ENCODE measurements at regions not wholly inside any gene's neighbourhood (a gene's known extent, or its start where the extent isn't known, plus 50 kb on each side); places are given as distances from the start of the nearest gene placed in this dataset.

DNA sequence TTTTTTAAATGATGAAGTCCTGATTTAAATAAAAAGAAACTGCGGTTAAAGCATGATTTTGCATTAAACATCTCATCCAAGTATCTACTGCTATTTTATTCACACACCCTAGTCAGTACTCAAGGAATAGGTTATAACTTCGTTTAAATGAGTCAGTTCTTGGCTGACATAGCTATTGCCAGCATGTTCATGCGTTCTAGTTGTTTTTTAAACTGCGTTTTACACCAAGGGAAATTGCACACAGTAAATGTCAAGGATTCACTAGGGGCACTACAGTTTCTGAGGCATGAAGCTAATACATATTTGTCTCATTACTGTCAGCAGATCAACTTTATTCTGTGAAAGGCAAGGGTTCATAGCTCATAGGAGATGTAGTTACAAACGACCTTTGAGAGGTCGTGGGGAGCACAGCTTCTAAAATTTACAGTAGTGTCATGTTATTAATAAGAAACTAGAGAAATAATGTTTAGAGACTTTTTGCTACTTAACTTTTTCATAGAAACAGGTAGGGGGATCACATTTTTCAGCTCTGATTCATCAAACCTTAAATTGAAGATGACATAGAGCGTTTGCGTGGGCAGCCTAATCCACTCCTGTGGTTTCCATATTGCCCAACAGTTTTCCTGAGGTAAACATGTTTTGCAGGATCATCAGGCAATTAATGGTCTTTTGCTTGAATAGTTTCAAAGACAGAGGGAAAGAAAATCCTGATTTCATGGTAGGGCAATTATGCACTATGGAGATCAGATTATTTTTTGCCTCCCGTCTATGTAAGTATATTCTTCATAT, 2222.7 kb upstream of the WWC1 start:
- no peak for ATAC-seq
- no peaks in the 10 kb centered on the region for H3K36me3 ChIP-seq
- in situ Hi-C loops (cut with MboI; ENCODE audit: low sequenced_read_pairs in 4 of 4) (no loop called here), intact Hi-C loops (cut with DNase I; ENCODE audit: low total_unique reads) (no loop called here)
- H3K27ac ChIP-seq = no peak overlapping the region
- no peaks in the 10 kb centered on the region for H3K4me1 ChIP-seq
- H3K27me3 ChIP-seq = no peaks in the 10 kb centered on the region
- no peak for DNase-seq
- H3K9me3 ChIP-seq = no peaks in the 10 kb centered on the region
- H3K4me3 ChIP-seq = no peak overlapping the region
- TF ChIP-seq, protein P1, sequence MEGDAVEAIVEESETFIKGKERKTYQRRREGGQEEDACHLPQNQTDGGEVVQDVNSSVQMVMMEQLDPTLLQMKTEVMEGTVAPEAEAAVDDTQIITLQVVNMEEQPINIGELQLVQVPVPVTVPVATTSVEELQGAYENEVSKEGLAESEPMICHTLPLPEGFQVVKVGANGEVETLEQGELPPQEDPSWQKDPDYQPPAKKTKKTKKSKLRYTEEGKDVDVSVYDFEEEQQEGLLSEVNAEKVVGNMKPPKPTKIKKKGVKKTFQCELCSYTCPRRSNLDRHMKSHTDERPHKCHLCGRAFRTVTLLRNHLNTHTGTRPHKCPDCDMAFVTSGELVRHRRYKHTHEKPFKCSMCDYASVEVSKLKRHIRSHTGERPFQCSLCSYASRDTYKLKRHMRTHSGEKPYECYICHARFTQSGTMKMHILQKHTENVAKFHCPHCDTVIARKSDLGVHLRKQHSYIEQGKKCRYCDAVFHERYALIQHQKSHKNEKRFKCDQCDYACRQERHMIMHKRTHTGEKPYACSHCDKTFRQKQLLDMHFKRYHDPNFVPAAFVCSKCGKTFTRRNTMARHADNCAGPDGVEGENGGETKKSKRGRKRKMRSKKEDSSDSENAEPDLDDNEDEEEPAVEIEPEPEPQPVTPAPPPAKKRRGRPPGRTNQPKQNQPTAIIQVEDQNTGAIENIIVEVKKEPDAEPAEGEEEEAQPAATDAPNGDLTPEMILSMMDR (IDR thresholded peaks at IDR 0.05 in 4 of 5, conservative IDR thresholded peaks at IDR 0.05 in 1 of 5) = no peak
- TF ChIP-seq POLR2A (IDR thresholded peaks at IDR 0.05) = no peak

DNA sequence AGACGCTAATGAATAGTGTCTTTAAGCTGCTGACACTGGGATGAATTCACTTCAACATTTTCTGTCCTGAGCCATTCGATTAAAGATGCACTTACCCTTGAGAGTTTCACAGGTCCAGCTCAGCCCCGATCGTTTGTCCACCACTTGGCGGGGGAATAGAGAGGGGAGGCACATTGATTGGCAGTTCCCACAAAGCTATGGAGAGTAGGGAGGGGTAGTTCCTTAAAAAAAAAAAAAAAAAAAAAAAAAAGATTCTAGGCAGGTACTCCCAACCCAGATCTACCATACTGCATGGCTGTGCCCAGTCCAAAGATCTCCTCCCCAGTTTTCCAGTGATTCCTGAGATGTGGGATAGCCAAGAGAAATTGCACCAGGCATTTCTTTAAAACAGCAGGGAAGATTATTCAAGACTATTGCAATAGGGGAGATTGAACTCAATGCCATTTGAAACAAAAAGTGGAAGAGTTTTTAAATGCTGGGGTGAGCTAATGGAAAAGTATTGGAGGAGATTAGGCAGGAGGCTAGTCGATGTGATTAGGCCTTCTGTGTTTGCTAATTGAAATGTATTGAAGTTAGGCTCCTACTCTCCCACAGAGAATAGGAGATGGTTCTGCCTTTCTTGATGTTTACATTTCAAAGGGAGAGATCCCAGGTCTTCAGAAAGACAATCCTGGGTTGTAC, 2217.4 kb upstream of the WWC1 start:
- Histone ChIP-seq H3K27me3 (no peaks in the 10 kb centered on the region), H3K27ac (no peak overlapping the region), H3K36me3 (no peaks in the 10 kb centered on the region), H3K4me3 (no peak overlapping the region), H3K4me1 (no peaks in the 10 kb centered on the region), H3K9me3 (no peaks in the 10 kb centered on the region)
- DNase-seq (no peak), ATAC-seq (no peak)
- TF ChIP-seq, protein P1 (IDR thresholded peaks at IDR 0.05 in 4 of 5, conservative IDR thresholded peaks at IDR 0.05 in 1 of 5) = no peak
- in situ Hi-C loops (cut with MboI; ENCODE audit: low sequenced_read_pairs in 4 of 4) = no loop called here
- intact Hi-C loops (cut with DNase I; ENCODE audit: low total_unique reads) = no loop called here

DNA sequence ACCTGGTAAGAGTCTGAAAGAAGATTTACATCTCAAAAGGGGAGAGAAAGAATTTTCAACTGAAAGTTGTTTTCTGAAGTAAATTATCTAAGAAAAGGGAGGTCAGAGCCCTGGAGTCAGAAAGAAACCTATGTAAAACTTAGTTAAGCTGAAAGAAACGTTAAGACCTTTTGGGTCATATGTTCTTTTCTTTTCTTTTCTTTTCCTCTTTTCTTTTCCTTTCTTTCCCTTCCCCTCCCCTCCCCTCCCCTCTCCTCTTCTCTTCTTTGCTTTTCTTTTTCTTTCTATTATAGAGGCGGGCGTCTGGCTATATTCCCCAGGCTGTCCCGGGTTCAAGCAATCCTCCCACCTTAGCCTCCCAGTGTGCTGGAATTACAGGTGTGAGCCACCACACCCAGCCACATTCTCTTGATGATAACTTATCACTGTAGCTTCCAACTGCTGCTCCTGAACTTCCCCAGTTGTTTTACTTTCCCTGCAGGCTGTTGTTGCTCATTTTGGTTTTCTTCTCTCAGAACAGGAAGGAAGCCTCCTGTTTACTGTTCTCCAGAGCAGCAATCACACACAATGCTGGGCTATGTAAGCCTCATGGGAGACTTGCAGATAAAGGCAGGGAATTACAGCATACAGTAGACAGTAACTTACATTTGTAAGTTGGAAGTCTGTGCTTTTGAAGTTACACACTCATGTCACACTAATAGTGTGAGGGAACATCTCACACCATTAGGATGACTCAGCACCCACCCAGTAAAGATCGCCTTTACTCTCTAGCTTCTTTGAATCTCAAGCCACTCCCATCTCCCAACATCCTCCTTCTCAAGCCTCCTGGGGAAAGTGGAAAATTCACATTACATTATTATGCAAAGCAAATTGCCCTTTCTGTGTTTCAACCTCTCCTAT, 2216.6 kb upstream of the WWC1 start:
- intact Hi-C loops (cut with DNase I; ENCODE audit: low total_unique reads) (no loop called here), in situ Hi-C loops (cut with MboI; ENCODE audit: low sequenced_read_pairs in 4 of 4) (no loop called here)
- no peaks in the 10 kb centered on the region for H3K36me3 ChIP-seq
- no peak for TF ChIP-seq POLR2A (IDR thresholded peaks at IDR 0.05)
- TF ChIP-seq, protein P1 (IDR thresholded peaks at IDR 0.05 in 4 of 5, conservative IDR thresholded peaks at IDR 0.05 in 1 of 5) = no peak
- no peaks in the 10 kb centered on the region for H3K9me3 ChIP-seq
- no peak for ATAC-seq
- no peak overlapping the region for H3K27ac ChIP-seq
- no peak for DNase-seq
- H3K4me1 ChIP-seq = no peaks in the 10 kb centered on the region
- no peaks in the 10 kb centered on the region for H3K27me3 ChIP-seq
- no peak overlapping the region for H3K4me3 ChIP-seq

DNA sequence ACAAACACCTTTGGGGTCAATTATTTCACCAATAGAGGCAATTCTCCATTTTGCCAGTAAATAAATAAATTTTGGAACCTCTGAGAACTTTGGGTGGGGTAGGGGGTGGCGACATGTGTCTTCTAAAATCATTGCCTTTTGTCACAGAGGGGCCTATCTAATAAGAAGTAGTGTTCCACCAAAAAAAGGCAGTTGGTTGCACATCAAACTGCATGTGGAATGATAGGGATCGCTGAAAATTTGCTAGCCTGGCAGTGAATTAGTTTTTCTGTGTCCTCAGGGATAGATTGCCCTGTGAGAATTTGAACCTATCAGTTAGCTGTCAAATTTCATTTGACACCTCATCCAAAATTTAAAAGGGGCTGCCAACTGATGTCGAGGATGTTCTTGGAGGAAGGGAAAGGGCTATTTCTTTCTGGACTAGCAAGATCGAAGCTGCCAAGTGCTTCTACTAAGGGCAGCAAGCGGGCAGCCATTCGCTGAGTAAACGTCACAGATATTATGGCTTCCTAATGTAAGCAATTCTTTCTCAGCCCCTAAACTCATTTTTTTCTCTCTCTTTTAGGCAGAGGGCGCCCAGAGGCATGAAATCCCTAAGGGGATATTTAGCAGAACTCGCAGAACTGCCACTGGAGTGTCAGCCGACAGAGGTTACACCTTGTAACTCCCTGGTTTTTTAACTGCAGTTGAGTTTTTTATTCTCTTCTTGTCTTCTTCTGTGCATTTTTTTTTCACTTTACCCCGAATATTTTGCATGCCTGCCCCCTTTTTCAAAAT, 2208.1 kb upstream of the WWC1 start:
- DNase-seq (no peak), ATAC-seq (no peak)
- no peak overlapping the region for H3K27ac ChIP-seq
- intact Hi-C loops (cut with DNase I; ENCODE audit: low total_unique reads) (no loop called here), in situ Hi-C loops (cut with MboI; ENCODE audit: low sequenced_read_pairs in 4 of 4) (no loop called here)
- TF ChIP-seq POLR2A (IDR thresholded peaks at IDR 0.05) = no peak
- TF ChIP-seq, protein P1 (IDR thresholded peaks at IDR 0.05 in 4 of 5, conservative IDR thresholded peaks at IDR 0.05 in 1 of 5) = no peak
- H3K27me3 ChIP-seq = no peaks in the 10 kb centered on the region
- H3K4me1 ChIP-seq = no peaks in the 10 kb centered on the region
- no peaks in the 10 kb centered on the region for H3K36me3 ChIP-seq
- no peaks in the 10 kb centered on the region for H3K9me3 ChIP-seq
- H3K4me3 ChIP-seq = no peak overlapping the region

Data from gastrocnemius medialis (tissue), 4 donors.